Amniotic epithelial cell (primary cell): ENCODE measurements at regions not wholly inside any gene's neighbourhood (a gene's known extent, or its start where the extent isn't known, plus 50 kb on each side); places are given as distances from the start of the nearest gene placed in this dataset.

Source experiments
- DNase-seq: peaks from one replicate; pipeline ENCODE4 v3.0.0-alpha.2; 2010; ENCODE audit warnings: low read depth

GRCh38 chr4:13248621-13249298 is 235.4 kb downstream of the RAB28 start:
- DNase-seq, result no peak

GRCh38 chr4:13246107-13246506 is 238.0 kb downstream of the RAB28 start:
- no peak for DNase-seq

- no peak for DNase-seq
Observed at GRCh38 chr4:13244444-13244843, 239.7 kb downstream of the RAB28 start.

GRCh38 chr4:13243152-13243551 is 241.0 kb downstream of the RAB28 start:
- DNase-seq, result no peak

GRCh38 chr4:13240066-13240465 is 244.1 kb downstream of the RAB28 start:
- peak; percentile 43 for DNase-seq

- DNase-seq, result no peak
Observed at GRCh38 chr4:13238936-13239335, 245.2 kb downstream of the RAB28 start.

- no peak for DNase-seq
Observed at GRCh38 chr4:13236485-13236884, 247.7 kb downstream of the RAB28 start.

- DNase-seq, result no peak
Observed at GRCh38 chr4:13233755-13234154, 250.4 kb downstream of the RAB28 start.

GRCh38 chr4:13219971-13220370 is 264.2 kb downstream of the RAB28 start:
- no peak for DNase-seq

- no peak for DNase-seq
Observed at GRCh38 chr4:13218326-13218958, 265.7 kb downstream of the RAB28 start.

- DNase-seq, result no peak
Observed at GRCh38 chr4:13215560-13215959, 268.6 kb downstream of the RAB28 start.

- DNase-seq, result no peak
Observed at GRCh38 chr4:13212936-13213335, 271.2 kb downstream of the RAB28 start.

- no peak for DNase-seq
Observed at GRCh38 chr4:13209600-13209999, 274.5 kb downstream of the RAB28 start.

- no peak for DNase-seq
Observed at GRCh38 chr4:13208558-13209193, 275.5 kb downstream of the RAB28 start.

- no peak for DNase-seq
Observed at GRCh38 chr4:13207226-13207625, 276.9 kb downstream of the RAB28 start.

- DNase-seq, result no peak
Observed at GRCh38 chr4:13203101-13203500, 281.0 kb downstream of the RAB28 start.

- DNase-seq, result no peak
Observed at GRCh38 chr4:13202701-13203100, 281.4 kb downstream of the RAB28 start.

GRCh38 chr4:13201241-13201640 is 282.9 kb downstream of the RAB28 start:
- no peak for DNase-seq

- no peak for DNase-seq
Observed at GRCh38 chr4:13196721-13197120, 287.4 kb downstream of the RAB28 start.

- DNase-seq, result no peak
Observed at GRCh38 chr4:13193662-13194061, 290.5 kb downstream of the RAB28 start.

GRCh38 chr4:13190093-13190721 is 293.9 kb downstream of the RAB28 start:
- DNase-seq, result no peak

GRCh38 chr4:13184199-13184598 is 299.9 kb downstream of the RAB28 start:
- no peak for DNase-seq

GRCh38 chr4:13182133-13182532 is 302.0 kb downstream of the RAB28 start:
- no peak for DNase-seq
